SK-N-SH (cell line): ENCODE measurements at regions not wholly inside any gene's neighbourhood (a gene's known extent, or its start where the extent isn't known, plus 50 kb on each side); places are given as distances from the start of the nearest gene placed in this dataset.

Experiments used
- EP300 ChIP-seq, 2 experiments: IDR thresholded peaks; 2 replicates each; pipeline versions ENCODE4 v1.4.0 to v1.6.1; 2012; ENCODE audit warnings: borderline replicate concordance in 1 of 2, low read depth in 1 of 2, low read length in 1 of 2
- EZH2phosphoT487 ChIP-seq: fragments of 200-600 bp; sonication (generic); IDR thresholded peaks from 2 replicates; pipeline ENCODE4 v1.6.1; 2017; ENCODE audit warnings: low read depth, mixed run types, mild to moderate bottlenecking, antibody characterized with exemption, moderate library complexity, borderline replicate concordance
- GATA2 ChIP-seq: sonication (generic); formaldehyde crosslinking; IDR thresholded peaks from 2 replicates; pipeline ENCODE4 v1.5.0; 2020; ENCODE audit warnings: mild to moderate bottlenecking, missing genetic modification reagents
- POLR2AphosphoS5 ChIP-seq: IDR thresholded peaks from 2 replicates; pipeline ENCODE4 v1.6.1; 2012; ENCODE audit warnings: low read depth, low read length
- RFX5 ChIP-seq: IDR thresholded peaks from 2 replicates; pipeline ENCODE4 v1.6.1; 2012; ENCODE audit warnings: mild to moderate bottlenecking, improper control_type of control experiment, low read length
- TAF1 ChIP-seq: IDR thresholded peaks from 2 replicates; pipeline ENCODE4 v1.6.1; 2012; ENCODE audit warnings: low read depth, mild to moderate bottlenecking, low read length, moderate library complexity, borderline replicate concordance
- TEAD4 ChIP-seq: IDR thresholded peaks from 2 replicates; pipeline ENCODE4 v1.4.0; 2012; ENCODE audit warnings: mild to moderate bottlenecking, borderline replicate concordance; ENCODE audit not compliant: insufficient read depth
- TF ChIP-seq, protein P1 (sequence below): fragments of 200-600 bp; sonication (generic); IDR thresholded peaks from 2 replicates; pipeline ENCODE4 v1.6.1; 2017; ENCODE audit warnings: antibody characterized with exemption, mild to moderate bottlenecking, moderate library complexity
- TF ChIP-seq, protein P2 (sequence below): fragments of 150-350 bp; IDR thresholded peaks from 2 replicates; pipeline ENCODE4 v1.6.1; 2017; ENCODE audit warnings: antibody characterized with exemption, low read length, low read depth, borderline replicate concordance

DNA sequence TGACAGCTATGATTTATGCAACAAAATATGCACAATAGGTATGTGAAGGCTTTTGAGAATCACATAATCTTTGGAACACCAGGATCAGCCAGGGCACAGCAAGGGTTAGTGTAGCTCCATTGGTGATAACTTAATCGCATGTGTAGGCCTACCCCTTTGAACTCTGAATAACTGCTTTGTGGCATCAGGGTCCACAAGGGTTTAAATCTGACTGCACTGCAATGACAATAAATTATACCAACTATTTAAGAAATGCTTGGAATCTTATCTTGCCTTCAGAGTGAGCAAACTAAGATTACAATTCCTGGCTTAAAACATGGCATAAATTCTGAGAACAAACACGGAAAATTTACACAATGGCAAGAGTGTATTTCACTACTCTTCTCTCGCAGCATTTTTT is 245.8 kb downstream of the FBXO8 start:
- no peak for TF ChIP-seq TEAD4
- TF ChIP-seq EP300 (IDR thresholded peaks at IDR 0.05; ENCODE audit: borderline replicate concordance in 1 of 2, low read depth in 1 of 2, low read length in 1 of 2), result no peak
- no peak for TF ChIP-seq EZH2phosphoT487
- TF ChIP-seq, protein P1, sequence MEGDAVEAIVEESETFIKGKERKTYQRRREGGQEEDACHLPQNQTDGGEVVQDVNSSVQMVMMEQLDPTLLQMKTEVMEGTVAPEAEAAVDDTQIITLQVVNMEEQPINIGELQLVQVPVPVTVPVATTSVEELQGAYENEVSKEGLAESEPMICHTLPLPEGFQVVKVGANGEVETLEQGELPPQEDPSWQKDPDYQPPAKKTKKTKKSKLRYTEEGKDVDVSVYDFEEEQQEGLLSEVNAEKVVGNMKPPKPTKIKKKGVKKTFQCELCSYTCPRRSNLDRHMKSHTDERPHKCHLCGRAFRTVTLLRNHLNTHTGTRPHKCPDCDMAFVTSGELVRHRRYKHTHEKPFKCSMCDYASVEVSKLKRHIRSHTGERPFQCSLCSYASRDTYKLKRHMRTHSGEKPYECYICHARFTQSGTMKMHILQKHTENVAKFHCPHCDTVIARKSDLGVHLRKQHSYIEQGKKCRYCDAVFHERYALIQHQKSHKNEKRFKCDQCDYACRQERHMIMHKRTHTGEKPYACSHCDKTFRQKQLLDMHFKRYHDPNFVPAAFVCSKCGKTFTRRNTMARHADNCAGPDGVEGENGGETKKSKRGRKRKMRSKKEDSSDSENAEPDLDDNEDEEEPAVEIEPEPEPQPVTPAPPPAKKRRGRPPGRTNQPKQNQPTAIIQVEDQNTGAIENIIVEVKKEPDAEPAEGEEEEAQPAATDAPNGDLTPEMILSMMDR, result no peak
- TF ChIP-seq, protein P2, sequence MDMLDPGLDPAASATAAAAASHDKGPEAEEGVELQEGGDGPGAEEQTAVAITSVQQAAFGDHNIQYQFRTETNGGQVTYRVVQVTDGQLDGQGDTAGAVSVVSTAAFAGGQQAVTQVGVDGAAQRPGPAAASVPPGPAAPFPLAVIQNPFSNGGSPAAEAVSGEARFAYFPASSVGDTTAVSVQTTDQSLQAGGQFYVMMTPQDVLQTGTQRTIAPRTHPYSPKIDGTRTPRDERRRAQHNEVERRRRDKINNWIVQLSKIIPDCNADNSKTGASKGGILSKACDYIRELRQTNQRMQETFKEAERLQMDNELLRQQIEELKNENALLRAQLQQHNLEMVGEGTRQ, result no peak
- TF ChIP-seq POLR2AphosphoS5, result no peak
- TF ChIP-seq GATA2 (CRISPR knock-in tag), result no peak
- no peak for TF ChIP-seq RFX5
- no peak for TF ChIP-seq TAF1
